ENCODE measurements at regions not wholly inside any gene's neighbourhood (a gene's known extent, or its start where the extent isn't known, plus 50 kb on each side); places are given as distances from the start of the nearest gene placed in this dataset.

- Histone ChIP-seq H3K4me2 (ENCODE audit: low read depth, low read length) (no peak overlapping the region), H3K23ac (ENCODE audit: low read depth, low read length) (no peak overlapping the region), H4K5ac (ENCODE audit: low read depth, low read length) (no peak overlapping the region), H3K4me3 (ENCODE audit: insufficient read depth, low read depth, low read length) (no peak overlapping the region), H3K9me1 (ENCODE audit: insufficient read depth, low read length) (peaks cover 11% of the 10 kb centered on the region), H3K79me1 (ENCODE audit: low read depth in 1 of 2, low read length in 2 of 2) (peaks cover 0 to 31% of the 10 kb centered on the region in 2 experiments; a peak in 3 of 4 replicates), H2BK5ac (ENCODE audit: low read depth, low read length, poor library complexity, severe bottlenecking) (no peak overlapping the region), H3K9ac (ENCODE audit: low read depth, low read length) (no peak overlapping the region), H2AK5ac (ENCODE audit: low read depth, low read length) (no peak overlapping the region), H2BK120ac (ENCODE audit: low read depth, low read length) (no peak overlapping the region), H2AFZ (replicated peaks; ENCODE audit: low read length, poor library complexity) (no peak overlapping the region), H2BK15ac (ENCODE audit: low read depth, low read length) (no peak overlapping the region), H2AK9ac (replicated peaks; ENCODE audit: low read depth, low read length, poor library complexity) (no peak overlapping the region), H3K4me1 (ENCODE audit: control insufficient read depth, insufficient read depth, low read length) (peaks cover 14% of the 10 kb centered on the region), H3K56ac (ENCODE audit: extremely low read depth, insufficient read depth, low read length) (no peak overlapping the region), H4K91ac (ENCODE audit: insufficient read depth, low read depth, low read length) (no peak overlapping the region), H4K8ac (ENCODE audit: low read depth in 2 of 2, low read length in 2 of 2) (no peak overlapping the region), H4K20me1 (ENCODE audit: insufficient read depth, low read length) (no peaks in the 10 kb centered on the region), H3K27me3 (ENCODE audit: control insufficient read depth, insufficient read depth, low read length) (no peaks in the 10 kb centered on the region), H3K27ac (ENCODE audit: insufficient read depth, low read length) (no peak overlapping the region), H3K14ac (replicated peaks; ENCODE audit: low read depth, low read length) (no peak overlapping the region), H3K18ac (ENCODE audit: low read depth, low read length) (no peak overlapping the region), H3K9me3 (ENCODE audit: control insufficient read depth, insufficient read depth, low read length) (no peaks in the 10 kb centered on the region), H3K36me3 (ENCODE audit: control insufficient read depth, insufficient read depth, low read length) (no peaks in the 10 kb centered on the region), H3K4ac (ENCODE audit: low read depth, low read length) (no peak overlapping the region), H2BK20ac (ENCODE audit: low read depth, low read length) (no peak overlapping the region)
- no peak for DNase-seq
- TF ChIP-seq ELK1 (IDR thresholded peaks at IDR 0.05; ENCODE audit: borderline replicate concordance, low read depth, low read length) (no peak), RAD21 (IDR thresholded peaks at IDR 0.05; ENCODE audit: low read length) (no peak), MAZ (IDR thresholded peaks at IDR 0.05; ENCODE audit: borderline replicate concordance, low read depth, low read length) (no peak), CEBPB (IDR thresholded peaks at IDR 0.05; ENCODE audit: low read depth, low read length) (no peak), SMC3 (IDR thresholded peaks at IDR 0.05; ENCODE audit: low read depth, low read length) (no peak), BHLHE40 (IDR thresholded peaks at IDR 0.05; ENCODE audit: low read depth, low read length) (no peak), RCOR1 (IDR thresholded peaks at IDR 0.05; ENCODE audit: insufficient replicate concordance, low read length) (no peak), NFE2L2 (IDR thresholded peaks at IDR 0.05; ENCODE audit: low read depth, low read length) (no peak), MAFK (IDR thresholded peaks at IDR 0.05; ENCODE audit: low read depth, low read length) (no peak), CHD1 (IDR thresholded peaks at IDR 0.05; ENCODE audit: low read depth, low read length) (no peak), CTCF (conservative IDR thresholded peaks at IDR 0.05; ENCODE audit: low read depth, low read length) (no peak), POLR2A (IDR thresholded peaks at IDR 0.05; ENCODE audit: low read depth, low read length) (no peak), RFX5 (IDR thresholded peaks at IDR 0.05; ENCODE audit: low read depth, low read length) (no peak), FOS (IDR thresholded peaks at IDR 0.05; ENCODE audit: low read depth, low read length) (no peak), MXI1 (IDR thresholded peaks at IDR 0.05; ENCODE audit: borderline replicate concordance, low read depth, low read length) (no peak)
- TF ChIP-seq, protein P1, sequence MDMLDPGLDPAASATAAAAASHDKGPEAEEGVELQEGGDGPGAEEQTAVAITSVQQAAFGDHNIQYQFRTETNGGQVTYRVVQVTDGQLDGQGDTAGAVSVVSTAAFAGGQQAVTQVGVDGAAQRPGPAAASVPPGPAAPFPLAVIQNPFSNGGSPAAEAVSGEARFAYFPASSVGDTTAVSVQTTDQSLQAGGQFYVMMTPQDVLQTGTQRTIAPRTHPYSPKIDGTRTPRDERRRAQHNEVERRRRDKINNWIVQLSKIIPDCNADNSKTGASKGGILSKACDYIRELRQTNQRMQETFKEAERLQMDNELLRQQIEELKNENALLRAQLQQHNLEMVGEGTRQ (IDR thresholded peaks at IDR 0.05; ENCODE audit: low read depth, low read length) = no peak
- ChIA-PET POLR2A (ENCODE audit: unreplicated experiment) (no interaction called here), CTCF (interaction anchor here (0.6 kb wide), 1 partner anchor 8 kb away, joined by 3 read pairs; no protein-coding TSS in a partner anchor)
- no peak for ATAC-seq (ENCODE audit: low read depth)
- no TSS peak for BruUV-seq (replicated peaks)
- intact Hi-C loops (cut with micrococcal nuclease) = no loop called here
- no CpG with 5 or more reads among the region's 1 CpG for WGBS, 2 experiments (ENCODE audit: extremely low coverage in 2 of 2, insufficient read length in 1 of 2)
- dilution Hi-C loops (cut with HindIII; ENCODE audit: low sequenced_read_pairs, unreplicated experiment) = no loop called here
- in situ Hi-C loops (cut with MboI; ENCODE audit: low sequenced_read_pairs) = no loop called here
These were observed 157.0 kb downstream of the SOX4 start for GRCh38 chr6:21750575-21750974.
